DND-41 (cell line): ENCODE measurements at regions not wholly inside any gene's neighbourhood (a gene's known extent, or its start where the extent isn't known, plus 50 kb on each side); places are given as distances from the start of the nearest gene placed in this dataset.

Experiments used
- EZH2 ChIP-seq: IDR thresholded peaks from 3 replicates; pipeline ENCODE4 v1.6.1; 2012; ENCODE audit warnings: borderline replicate concordance, low read depth, mild to moderate bottlenecking, moderate library complexity, low read length, inconsistent platforms; ENCODE audit not compliant: severe bottlenecking
- TF ChIP-seq, protein P1 (sequence below): IDR thresholded peaks from 2 replicates; pipeline ENCODE4 v1.5.1; 2012; ENCODE audit warnings: borderline replicate concordance, low read length, moderate library complexity, mild to moderate bottlenecking; ENCODE audit not compliant: poor library complexity, severe bottlenecking; ENCODE audit errors: extremely low read depth

GRCh38 chr4:75146223-75146622 is 213.3 kb downstream of the PARM1 start:
- TF ChIP-seq, protein P1, sequence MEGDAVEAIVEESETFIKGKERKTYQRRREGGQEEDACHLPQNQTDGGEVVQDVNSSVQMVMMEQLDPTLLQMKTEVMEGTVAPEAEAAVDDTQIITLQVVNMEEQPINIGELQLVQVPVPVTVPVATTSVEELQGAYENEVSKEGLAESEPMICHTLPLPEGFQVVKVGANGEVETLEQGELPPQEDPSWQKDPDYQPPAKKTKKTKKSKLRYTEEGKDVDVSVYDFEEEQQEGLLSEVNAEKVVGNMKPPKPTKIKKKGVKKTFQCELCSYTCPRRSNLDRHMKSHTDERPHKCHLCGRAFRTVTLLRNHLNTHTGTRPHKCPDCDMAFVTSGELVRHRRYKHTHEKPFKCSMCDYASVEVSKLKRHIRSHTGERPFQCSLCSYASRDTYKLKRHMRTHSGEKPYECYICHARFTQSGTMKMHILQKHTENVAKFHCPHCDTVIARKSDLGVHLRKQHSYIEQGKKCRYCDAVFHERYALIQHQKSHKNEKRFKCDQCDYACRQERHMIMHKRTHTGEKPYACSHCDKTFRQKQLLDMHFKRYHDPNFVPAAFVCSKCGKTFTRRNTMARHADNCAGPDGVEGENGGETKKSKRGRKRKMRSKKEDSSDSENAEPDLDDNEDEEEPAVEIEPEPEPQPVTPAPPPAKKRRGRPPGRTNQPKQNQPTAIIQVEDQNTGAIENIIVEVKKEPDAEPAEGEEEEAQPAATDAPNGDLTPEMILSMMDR, result no peak
- no peak for TF ChIP-seq EZH2
